Cardiac muscle cell (in vitro differentiated cells and primary cell): ENCODE measurements at regions not wholly inside any gene's neighbourhood (a gene's known extent, or its start where the extent isn't known, plus 50 kb on each side); places are given as distances from the start of the nearest gene placed in this dataset.

Experiments
- DNase-seq, 2 donors: peaks; one replicate each; pipeline versions ENCODE4 v3.0.0 to v3.0.0-alpha.2; 2010 to 2017; ENCODE audit warnings: low read depth in 1 of 2, low spot score in 1 of 2
- H3K27ac ChIP-seq: fragments of 200-600 bp; sonication (generic); 2 replicates; pipeline ENCODE4 v1.5.1; 2016
- H3K27me3 ChIP-seq: fragments of 200-600 bp; sonication (generic); 2 replicates; pipeline ENCODE4 v1.6.0; 2016; ENCODE audit warnings: control low read depth
- H3K36me3 ChIP-seq: fragments of 200-600 bp; sonication (generic); 2 replicates; pipeline ENCODE4 v1.5.1; 2016; ENCODE audit warnings: control low read depth
- H3K4me1 ChIP-seq: fragments of 200-600 bp; sonication (generic); 2 replicates; pipeline ENCODE4 v1.8.1; 2017; ENCODE audit warnings: low read depth, mild to moderate bottlenecking, mixed run types
- H3K4me3 ChIP-seq: fragments of 200-600 bp; sonication (generic); 2 replicates; pipeline ENCODE4 v1.5.1; 2016; ENCODE audit warnings: mild to moderate bottlenecking
- H3K9me3 ChIP-seq: fragments of 200-600 bp; sonication (generic); 2 replicates; pipeline ENCODE4 v1.5.1; 2017; ENCODE audit warnings: low read depth, mild to moderate bottlenecking, control low read depth
- CTCF ChIP-seq: IDR thresholded peaks from 2 replicates; pipeline ENCODE4 v1.5.1; 2012; ENCODE audit warnings: low read depth, mild to moderate bottlenecking, low read length

- Histone ChIP-seq H3K36me3 (no peaks in the 10 kb centered on the region), H3K4me3 (no peak overlapping the region), H3K27me3 (no peaks in the 10 kb centered on the region), H3K4me1 (no peaks in the 10 kb centered on the region), H3K27ac (no peak overlapping the region), H3K9me3 (no peaks in the 10 kb centered on the region)
- no peak for DNase-seq
- no peak for TF ChIP-seq CTCF
These were observed 55.9 kb upstream of the SIAH1 start for GRCh38 chr16:48441106-48441505.

- Histone ChIP-seq H3K36me3 (no peaks in the 10 kb centered on the region), H3K9me3 (no peaks in the 10 kb centered on the region), H3K4me3 (no peak overlapping the region), H3K4me1 (no peaks in the 10 kb centered on the region), H3K27ac (no peak overlapping the region), H3K27me3 (no peaks in the 10 kb centered on the region)
- TF ChIP-seq CTCF = no peak
- DNase-seq = no peak
These were observed 53.2 kb upstream of the SIAH1 start for GRCh38 chr16:48438414-48438813.

- TF ChIP-seq CTCF = no peak
- H3K27me3 ChIP-seq = no peaks in the 10 kb centered on the region
- no peaks in the 10 kb centered on the region for H3K4me1 ChIP-seq
- H3K27ac ChIP-seq = no peak overlapping the region
- no peaks in the 10 kb centered on the region for H3K36me3 ChIP-seq
- H3K9me3 ChIP-seq = no peaks in the 10 kb centered on the region
- no peak for DNase-seq
- no peak overlapping the region for H3K4me3 ChIP-seq
These were observed 50.7 kb upstream of the SIAH1 start for GRCh38 chr16:48435906-48436305.

- Histone ChIP-seq H3K36me3 (no peaks in the 10 kb centered on the region), H3K27me3 (no peaks in the 10 kb centered on the region), H3K27ac (no peak overlapping the region), H3K9me3 (no peaks in the 10 kb centered on the region), H3K4me1 (no peaks in the 10 kb centered on the region), H3K4me3 (no peak overlapping the region)
- TF ChIP-seq CTCF = no peak
- no peak for DNase-seq
These were observed 50.1 kb upstream of the SIAH1 start for GRCh38 chr16:48435318-48435680.
